HG02840 (cell line): ENCODE measurements at regions not wholly inside any gene's neighbourhood (a gene's known extent, or its start where the extent isn't known, plus 50 kb on each side); places are given as distances from the start of the nearest gene placed in this dataset.

Experiments
- ATAC-seq: cut with Tn5 transposase; IDR thresholded peaks from one replicate; pipeline ENCODE4 v1.9.1; 2021; ENCODE audit warnings: mild to moderate bottlenecking, moderate library complexity, moderate number of reproducible peaks; ENCODE audit not compliant: unreplicated experiment, low FRiP score

GRCh38 chr5:174607205-174607604 lies 117.2 kb upstream of the MSX2 start:
- no peak for ATAC-seq

DNA sequence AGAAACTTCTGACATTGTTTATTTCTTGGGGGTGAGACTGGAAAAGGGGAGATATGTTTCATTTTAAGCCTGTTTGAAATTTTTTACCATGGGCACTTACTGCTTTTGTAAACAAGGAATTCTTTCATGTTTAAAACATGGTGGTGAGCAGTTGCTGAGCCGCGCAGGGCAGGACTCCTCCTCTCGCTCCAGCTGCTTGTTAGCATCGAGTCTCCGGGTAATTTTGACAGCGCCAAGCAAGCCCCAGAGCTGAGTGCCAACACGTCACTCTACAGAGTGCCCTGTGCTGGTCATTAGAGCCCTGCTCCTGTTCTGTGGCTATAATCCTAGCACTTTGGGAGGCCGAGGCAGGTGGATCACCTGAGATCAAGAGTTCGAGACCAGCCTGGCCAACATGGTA lies 116.5 kb upstream of the MSX2 start:
- no peak for ATAC-seq

GRCh38 chr5:174608631-174609097 lies 115.7 kb upstream of the MSX2 start:
- ATAC-seq: no peak

GRCh38 chr5:174609116-174609515 lies 115.3 kb upstream of the MSX2 start:
- ATAC-seq: no peak

- no peak for ATAC-seq
Measured at GRCh38 chr5:174610968-174611367, 113.4 kb upstream of the MSX2 start.

DNA sequence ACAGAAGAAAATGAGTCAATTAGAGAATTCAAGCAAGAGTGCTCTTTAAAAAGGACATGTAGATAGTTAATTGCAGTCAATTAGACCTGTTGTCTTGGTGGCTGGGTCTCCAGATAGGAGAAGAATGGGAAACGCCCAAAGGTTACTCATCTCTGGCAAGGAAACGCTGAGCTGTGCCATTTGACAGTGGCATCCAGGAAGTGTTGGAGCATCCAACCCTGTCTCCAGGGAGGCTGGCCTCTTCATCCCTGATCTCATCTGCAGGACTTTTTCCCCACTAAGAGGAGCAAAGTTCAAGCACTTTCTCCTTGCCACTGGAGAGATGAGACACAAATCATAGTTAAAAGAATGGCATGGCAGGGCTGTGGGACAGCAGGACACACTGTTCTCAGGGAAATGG lies 111.7 kb upstream of the MSX2 start:
- ATAC-seq: no peak

- no peak for ATAC-seq
Measured at GRCh38 chr5:174614500-174615135, 109.8 kb upstream of the MSX2 start.

DNA sequence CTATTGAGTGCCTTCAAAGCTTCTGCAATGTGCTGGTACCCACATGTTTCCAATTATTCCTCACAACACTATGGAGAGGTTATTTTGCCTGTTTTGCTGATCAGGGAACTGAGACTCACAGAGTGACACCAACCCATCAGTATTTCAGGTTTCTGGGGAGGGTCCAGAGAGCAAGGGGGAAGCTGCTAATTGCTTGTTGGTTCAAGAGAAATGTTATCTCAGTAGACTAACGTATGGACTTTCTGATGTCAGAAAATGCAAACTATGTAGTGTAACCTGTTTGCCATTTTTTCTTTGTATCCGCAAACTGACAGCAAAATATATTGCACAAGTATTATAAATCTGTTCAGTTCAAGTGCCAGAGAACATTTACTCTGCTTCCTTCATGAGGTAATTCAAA lies 108.3 kb upstream of the MSX2 start:
- ATAC-seq: no peak

DNA sequence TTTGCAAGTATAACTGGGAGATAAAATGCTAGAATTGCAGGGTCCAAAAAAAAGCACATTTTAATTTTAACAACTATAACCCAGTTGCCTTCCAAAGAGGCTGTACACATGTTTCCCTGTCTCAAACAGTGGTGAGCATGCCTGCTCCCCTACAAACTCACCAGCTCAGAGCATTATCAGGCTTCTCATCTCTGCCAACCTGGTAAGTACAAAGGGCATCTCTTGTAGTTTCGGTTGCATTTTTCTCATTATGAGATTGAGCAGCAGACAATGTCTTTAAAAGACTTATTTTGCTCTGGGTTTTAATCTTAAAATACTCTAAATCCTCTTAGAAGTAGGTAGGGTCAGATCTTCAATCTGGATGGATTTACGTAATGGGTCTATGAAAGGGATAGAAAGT lies 107.1 kb upstream of the MSX2 start:
- no peak for ATAC-seq

GRCh38 chr5:174617910-174618309 lies 106.5 kb upstream of the MSX2 start:
- ATAC-seq: no peak

- ATAC-seq: no peak
Measured at GRCh38 chr5:174618589-174618988, 105.8 kb upstream of the MSX2 start.

DNA sequence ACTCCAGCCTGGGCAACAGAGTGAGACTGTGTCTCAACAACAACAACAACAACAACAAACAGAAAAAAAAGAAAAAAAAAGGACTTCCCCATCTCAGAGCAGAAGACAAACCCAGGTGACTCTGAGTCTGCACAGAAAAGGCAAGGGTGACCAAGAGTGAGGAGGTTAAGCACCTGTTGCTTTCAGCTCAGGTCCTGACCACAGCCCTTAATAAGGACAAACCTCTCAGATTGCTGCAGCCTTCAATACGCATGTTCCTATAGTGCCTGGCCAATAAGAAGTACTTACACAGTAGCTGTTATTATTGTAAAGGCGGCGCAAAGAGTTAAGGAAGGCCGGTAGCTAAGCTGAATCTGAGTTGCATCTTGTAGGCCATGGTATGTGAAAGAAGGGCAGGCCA lies 102.3 kb upstream of the MSX2 start:
- ATAC-seq: no peak

- ATAC-seq: no peak
Measured at GRCh38 chr5:174623018-174623417, 101.4 kb upstream of the MSX2 start.

DNA sequence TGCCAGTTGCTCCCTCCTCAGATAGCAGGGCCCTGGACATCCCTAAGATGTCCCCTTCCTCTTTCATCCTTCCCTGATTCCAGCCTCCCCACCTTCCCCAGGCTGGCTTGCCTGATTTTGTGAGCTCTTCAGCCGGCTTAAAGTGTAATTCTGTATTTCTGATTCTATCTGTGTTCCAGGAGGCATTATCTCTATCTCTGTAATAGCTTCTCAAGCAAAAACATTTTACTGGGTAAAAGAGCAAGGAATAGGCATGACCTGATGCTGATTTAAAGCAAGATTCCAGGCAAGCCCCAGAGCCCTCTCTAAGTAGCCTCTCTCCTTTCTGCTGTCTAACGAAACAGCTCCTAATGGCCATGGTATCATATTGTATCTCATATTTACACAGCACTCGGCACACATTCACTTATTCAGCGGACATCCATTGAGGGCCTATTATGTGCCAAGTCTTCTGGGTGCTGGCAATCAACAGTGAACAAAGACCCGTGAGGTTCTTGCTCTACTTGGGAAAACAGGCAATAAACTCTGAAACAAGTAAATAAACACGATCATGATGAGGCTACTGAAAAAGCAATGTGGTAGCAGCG lies 100.9 kb upstream of the MSX2 start:
- no peak for ATAC-seq

GRCh38 chr5:174624733-174625522 lies 99.5 kb upstream of the MSX2 start:
- ATAC-seq: no peak

GRCh38 chr5:174625591-174626350 lies 98.6 kb upstream of the MSX2 start:
- no peak for ATAC-seq

GRCh38 chr5:174626369-174626920 lies 97.9 kb upstream of the MSX2 start:
- no peak for ATAC-seq

DNA sequence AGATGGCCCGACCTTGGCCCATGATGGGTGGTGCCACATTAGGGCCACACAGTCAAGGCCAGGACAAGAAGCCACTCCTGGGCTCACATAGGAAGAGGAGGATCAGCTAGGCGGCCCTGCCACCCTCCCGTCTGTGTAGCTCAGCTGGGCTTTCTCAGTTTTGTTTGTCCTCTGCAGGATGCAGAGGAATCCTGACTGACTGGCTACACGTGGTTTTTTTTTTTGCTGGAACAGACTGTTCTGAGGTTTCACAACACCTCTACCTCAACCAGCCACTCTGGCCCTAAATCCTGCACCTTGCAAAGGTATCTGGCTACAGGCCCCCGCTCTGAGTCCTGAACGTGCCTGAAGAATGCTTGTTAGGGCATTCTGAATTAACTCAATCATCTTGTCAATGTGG lies 88.3 kb upstream of the MSX2 start:
- no peak for ATAC-seq

DNA sequence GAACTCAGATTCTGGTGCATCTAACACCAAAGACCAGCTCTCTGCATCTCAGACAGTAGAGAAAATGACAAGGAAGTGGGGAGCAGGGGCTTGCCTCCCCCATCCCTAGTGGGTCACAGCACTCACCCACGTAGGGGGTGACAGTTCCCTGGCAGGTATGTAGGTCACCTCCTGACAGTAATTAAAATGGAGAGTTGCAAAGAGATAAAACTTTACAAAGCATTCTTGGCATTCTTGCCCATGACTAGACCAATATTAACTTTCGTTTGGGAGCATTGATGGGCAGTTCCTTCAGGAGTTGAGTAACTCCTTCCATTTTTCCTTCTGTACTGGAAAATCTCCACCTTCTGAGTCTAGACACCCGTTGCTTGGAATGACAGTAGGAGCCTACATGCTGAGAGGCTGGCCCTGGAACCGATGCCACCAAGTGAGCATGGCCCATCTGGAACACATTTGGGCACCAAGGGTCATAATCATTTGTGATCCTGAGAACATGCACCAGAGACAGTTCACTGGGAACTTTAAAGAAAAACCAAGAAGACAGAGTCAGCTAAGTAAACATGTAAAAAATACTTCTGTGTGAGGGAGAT lies 81.5 kb upstream of the MSX2 start:
- no peak for ATAC-seq

DNA sequence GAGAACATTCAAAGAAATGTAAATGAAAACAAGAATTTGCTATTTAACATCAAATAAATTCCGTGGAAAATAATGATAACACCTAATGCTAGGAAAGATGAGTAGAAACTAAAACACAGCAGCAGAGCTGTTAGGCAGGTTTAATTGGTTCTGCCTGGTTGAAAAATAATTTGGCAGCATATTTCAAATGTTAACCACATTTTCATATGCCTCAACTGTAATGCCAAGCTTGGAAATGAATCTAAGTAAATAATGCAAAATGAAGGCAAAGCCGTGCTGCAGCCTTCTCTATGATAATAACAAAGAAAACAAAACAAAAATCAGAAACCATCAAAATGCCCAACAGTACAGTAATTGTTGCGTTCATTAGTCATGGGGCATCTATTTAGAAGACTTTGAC lies 79.9 kb upstream of the MSX2 start:
- no peak for ATAC-seq
